Glomerular visceral epithelial cell (primary cell): ENCODE measurements at regions not wholly inside any gene's neighbourhood (a gene's known extent, or its start where the extent isn't known, plus 50 kb on each side); places are given as distances from the start of the nearest gene placed in this dataset.
"Not testable (repeated sequence)": the region's sequence is repeated elsewhere in the genome, so short reads cannot be mapped to it uniquely, and the experiment has no call there.

Experiments
- DNase-seq: peaks from one replicate; pipeline ENCODE4 v3.0.0-alpha.2; 2016; ENCODE audit errors: extremely low spot score

GRCh38 chr6:130610303-130610702 lies 216.9 kb upstream of the SMLR1 start:
- no peak for DNase-seq

DNA sequence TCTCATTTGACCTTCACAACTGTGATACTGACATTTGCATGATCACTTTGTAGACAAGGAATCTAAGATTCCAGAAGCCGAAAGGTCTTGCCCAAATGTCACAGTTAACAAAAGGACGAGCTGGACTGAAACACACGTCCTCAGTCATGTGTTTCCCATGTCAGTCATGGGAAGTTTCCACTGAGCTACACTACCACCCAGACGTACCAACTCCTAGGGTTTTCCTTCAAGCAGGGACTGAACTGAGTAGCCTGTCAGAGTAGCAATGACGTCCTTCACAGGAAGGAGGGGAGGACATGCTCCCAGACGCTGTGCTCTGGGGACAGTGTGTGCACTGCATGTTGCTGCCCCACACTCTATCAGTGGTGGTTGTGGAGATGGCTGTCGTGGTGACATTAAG lies 215.8 kb upstream of the SMLR1 start:
- no peak for DNase-seq

DNA sequence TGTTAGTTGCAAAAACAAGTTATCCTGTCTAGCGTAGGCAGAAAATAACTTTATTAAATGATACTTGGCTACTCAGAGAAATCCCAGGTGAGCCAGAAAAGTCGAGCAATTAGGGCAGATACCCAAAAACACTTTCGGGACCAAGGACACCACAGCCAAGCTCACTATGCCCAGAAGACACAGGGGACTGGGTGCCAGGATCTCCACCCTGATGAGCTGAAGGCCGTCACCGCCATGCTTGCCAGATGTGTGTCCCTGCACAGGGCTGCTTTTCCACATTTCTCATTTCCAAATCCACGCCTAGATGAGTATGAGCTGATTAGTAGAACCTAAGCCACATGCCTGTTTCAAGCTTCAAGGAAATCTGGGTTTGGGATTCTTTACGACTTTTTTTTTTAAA lies 214.0 kb upstream of the SMLR1 start:
- no peak for DNase-seq

DNA sequence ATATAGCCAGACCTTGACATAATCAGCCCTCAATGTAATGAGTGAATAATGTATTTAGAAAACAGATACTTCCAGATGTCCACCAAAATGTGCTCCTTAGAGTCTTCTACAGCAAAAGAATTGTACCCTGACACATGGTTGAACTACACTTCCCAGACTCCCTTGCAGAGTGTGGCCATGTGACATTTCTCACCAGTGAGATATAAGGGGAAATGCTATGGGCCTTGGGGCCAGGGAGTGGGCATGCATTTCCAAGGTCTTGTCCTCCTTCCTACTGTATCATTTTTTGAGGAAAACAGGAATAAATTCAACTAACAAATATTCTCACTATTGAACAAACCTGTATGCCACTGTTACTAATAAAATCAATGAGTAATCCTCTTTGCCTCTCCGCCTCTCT lies 211.4 kb upstream of the SMLR1 start:
- DNase-seq = no peak

DNA sequence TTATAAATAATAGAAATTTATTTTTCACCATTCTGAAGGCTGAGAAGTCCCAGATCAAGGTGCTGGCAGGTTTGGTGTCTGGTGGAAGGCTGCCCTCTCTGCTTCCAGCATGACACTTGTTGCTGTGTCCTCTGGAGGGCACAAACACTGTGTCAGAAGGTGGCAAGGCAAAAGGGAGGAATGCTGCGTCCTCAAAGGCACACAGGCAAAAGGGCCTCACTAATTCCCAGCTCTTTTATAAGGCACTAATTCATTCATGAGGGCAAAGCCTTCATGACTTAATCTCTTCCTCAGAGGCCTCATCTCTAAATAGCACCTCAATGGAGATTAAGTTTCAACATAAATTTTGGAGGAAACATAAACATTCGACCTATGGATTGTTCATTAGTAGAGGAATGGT lies 209.5 kb upstream of the SMLR1 start:
- DNase-seq = no peak

DNA sequence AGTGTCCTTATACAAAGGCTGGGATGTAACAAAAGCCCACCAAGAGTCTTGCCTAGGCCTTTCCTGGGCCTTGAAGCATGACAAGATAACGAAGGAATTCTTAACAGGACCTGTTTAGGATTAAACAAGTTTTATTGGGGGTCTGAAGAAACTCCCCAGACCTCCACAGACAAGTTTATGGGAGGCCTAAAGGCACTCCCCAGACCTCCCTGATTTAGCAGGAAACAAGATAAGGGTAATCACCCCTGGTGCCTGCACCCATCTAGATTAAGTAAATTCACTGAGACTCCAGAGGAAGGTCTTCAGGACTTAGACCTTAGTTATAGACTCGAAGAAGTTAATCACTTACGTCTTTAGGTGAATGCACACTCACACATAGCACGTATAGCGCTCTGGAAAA lies 208.4 kb upstream of the SMLR1 start:
- not testable (repeated sequence) for DNase-seq

DNA sequence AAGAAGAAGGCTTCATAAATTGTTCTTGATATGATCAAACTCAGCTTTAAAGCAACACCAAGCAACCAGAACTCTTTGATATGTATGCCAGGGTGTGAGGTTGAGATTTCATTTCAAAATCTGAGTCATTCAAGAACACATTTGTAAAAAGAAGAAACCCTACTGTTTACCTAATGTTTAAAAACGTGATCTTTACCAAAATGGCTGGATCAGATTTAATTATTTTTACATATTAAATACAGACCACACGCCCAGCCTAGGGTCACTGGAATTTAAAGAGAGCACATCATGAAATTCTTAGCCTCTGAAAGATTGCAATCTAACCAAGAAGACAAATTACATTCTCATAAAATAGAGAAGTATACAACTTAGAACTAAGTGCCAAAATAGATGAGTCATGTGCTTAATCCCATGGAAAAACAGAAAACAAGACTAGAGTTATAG lies 206.8 kb upstream of the SMLR1 start:
- no peak for DNase-seq

DNA sequence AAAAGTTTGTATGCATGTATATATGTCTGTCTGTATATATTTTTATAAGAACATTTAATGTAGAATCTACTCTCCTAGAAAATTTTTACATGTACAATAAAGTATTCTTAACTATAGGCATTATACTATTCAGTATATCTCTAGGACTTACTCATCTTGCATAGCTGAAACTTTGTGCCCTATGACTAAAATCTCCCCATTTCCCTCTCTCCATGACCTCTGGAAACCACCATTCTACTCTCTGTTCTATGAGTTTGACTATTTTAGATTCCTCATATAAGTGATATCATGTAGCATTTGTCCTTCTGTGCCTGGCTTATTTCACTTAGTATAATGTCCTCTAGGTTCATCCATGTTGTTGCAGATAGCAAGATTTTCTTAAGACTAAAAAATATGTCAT lies 205.1 kb upstream of the SMLR1 start:
- DNase-seq = no peak

GRCh38 chr6:130624046-130624445 lies 203.2 kb upstream of the SMLR1 start:
- DNase-seq = no peak

DNA sequence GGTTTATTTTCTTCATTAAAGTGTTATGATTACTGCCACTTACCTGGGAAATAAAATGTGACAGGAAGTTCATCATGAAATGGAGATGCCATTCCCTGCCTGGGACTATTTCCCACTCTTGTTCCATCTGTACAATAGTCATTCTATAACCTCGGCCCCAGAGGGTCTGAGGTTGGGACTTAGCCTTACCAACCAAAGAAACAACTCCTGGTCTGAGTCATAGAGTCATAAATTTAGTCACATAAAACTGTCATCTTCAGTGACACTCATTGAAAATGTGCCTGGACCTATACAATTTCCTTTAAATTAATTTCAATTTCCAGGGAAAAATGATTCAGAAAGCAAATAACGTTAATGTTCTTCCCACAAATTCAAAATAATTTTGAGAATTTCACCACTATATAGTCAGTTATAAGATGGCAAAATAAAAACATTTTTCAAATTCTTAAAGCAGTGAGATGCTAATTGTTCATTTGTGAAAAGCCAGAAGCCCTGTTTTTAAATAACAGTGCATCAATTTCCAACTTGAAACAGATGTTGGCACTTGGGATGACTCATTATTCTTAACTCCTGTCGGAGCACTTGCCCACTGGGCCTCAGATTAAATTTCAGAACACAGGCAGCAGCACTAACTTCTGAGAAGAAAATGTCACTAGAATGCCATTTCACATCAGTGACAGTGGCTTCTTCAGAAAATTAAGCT lies 201.2 kb upstream of the SMLR1 start:
- peak; percentile 27 for DNase-seq

DNA sequence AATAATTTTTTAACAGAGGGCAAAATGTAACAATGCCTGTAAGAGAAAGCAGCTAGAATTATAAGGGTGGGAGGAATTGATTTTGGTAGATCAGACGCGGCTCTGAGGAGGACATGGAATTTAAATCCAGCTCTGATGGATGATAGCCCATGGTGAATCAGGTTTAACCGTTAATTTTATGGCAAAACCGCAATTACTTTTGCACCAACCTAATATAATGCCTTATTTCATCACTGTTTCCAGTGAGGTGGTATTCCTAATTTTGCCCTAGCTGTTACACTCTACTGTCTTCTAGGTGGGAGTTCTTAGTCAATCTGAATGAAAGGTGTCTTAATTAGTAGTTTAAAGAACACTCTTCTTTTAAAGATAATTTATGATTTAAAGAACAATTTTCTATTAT lies 198.3 kb upstream of the SMLR1 start:
- DNase-seq = no peak

DNA sequence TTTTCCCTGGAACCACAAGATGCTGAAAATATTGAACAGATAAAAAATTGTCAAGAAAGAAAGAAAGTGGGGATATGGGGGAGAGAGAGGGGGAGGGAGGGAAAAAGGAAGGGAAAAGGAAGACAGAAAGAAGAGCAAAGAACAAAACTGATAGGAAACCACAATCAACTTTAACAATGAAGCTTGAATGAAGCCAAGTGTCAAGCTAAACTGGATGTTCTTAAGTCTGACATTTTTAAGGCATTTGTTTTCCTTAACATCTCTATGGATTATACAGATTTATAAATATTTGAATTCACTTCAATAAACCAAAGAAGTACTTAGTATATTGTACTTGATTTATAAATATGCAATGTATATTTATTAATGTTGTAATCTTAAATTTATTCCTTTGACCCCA lies 197.6 kb upstream of the SMLR1 start:
- no peak for DNase-seq

DNA sequence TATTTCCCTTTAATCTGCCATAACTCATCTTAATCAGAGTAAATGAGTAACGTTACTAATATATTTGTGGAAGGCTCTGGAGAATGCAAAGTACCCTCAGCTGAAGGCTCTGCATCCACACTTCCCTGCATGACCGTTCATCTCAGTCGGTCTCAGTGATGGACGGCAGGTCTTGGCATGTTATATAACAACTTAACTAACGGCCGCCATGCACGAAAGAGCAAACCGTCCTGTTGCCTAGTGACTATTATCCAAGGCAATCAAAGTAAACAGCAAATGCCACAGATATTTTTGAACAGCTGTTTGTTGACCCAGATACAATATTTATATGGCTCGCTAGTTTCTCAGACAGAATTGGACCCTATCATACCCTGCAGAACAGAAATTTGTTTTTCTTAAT lies 194.9 kb upstream of the SMLR1 start:
- no peak for DNase-seq

- no peak for DNase-seq
These were observed 194.3 kb upstream of the SMLR1 start for GRCh38 chr6:130632897-130633296.

GRCh38 chr6:130643361-130643760 lies 183.8 kb upstream of the SMLR1 start:
- no peak for DNase-seq

- no peak for DNase-seq
These were observed 183.0 kb upstream of the SMLR1 start for GRCh38 chr6:130644175-130644574.

DNA sequence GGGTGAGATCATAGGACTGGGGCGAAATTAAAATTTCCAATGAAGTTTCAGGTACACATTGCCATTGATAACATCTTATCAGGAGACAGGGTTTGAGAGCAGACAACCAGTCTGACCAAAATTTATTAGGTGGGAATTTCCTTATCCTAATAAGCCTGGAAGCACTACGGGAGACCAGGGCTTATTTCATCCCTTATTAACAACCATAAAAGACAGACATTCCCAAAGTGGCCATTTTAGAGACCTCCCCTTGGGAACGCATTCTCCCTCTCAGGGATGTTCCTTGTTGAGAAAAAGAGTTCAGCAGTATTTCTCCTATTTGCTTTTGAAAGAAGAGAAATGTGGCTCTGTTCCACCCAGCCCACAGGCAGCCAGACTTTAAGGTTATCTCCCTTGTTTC lies 182.4 kb upstream of the SMLR1 start:
- DNase-seq = not testable (repeated sequence)

- DNase-seq = no peak
These were observed 180.0 kb upstream of the SMLR1 start for GRCh38 chr6:130647246-130647645.

DNA sequence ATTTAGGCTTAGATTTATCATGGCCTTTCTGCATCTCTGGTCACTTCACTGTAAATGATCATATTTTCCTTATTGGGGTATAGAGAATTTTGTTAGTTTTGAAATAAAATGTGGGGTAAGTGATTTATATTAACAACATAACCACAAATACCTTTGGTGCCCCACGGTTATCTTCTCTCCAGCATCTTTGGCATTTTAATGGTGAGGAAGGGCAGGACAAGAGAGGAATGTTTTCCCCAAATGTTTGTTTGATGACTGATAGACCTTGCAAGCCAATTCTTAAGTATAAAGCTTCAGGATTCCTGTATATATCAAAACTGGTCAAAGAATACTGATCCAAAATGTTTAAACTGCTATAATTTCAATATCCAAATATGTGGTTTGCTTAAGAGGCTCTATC lies 171.6 kb upstream of the SMLR1 start:
- DNase-seq = no peak

DNA sequence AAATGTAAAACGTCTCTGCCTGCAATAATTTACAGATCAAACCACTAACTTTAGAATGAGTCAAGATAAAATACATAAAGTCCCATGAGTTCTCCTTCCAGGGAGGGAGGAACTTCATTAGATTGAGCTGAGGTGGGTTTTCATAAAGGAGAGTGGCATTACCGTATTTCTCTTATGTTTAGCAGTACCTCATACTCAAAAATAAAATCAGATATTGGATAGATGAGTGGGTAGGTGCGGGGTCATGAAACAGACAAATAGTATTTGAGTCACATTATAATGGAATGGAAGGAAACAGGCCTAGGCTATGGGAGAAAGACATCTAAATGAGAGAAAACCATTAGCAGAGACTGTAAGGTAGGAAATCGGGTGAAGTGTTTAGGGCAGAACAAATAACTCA lies 166.1 kb upstream of the SMLR1 start:
- DNase-seq = no peak

GRCh38 chr6:130666786-130667185 lies 160.4 kb upstream of the SMLR1 start:
- DNase-seq = no peak

- no peak for DNase-seq
These were observed 157.1 kb upstream of the SMLR1 start for GRCh38 chr6:130670142-130670541.

GRCh38 chr6:130671119-130671518 lies 156.1 kb upstream of the SMLR1 start:
- no peak for DNase-seq

GRCh38 chr6:130671577-130671976 lies 155.6 kb upstream of the SMLR1 start:
- no peak for DNase-seq
